Activated T-helper 1 cell treated with anti-CD3 and anti-CD28 coated beads, Interleukin-2, amount 50 U/mL, for 16 hours (primary cell): ENCODE measurements at regions not wholly inside any gene's neighbourhood (a gene's known extent, or its start where the extent isn't known, plus 50 kb on each side); places are given as distances from the start of the nearest gene placed in this dataset.
"Not testable (repeated sequence)": the region's sequence is repeated elsewhere in the genome, so short reads cannot be mapped to it uniquely, and the experiment has no call there.

Source experiments
- DNase-seq, 2 donors: peaks; one replicate each; pipeline ENCODE4 v3.0.0-alpha.2; 2020; ENCODE audit warnings: low read depth in 1 of 2, low spot score in 1 of 2

DNA sequence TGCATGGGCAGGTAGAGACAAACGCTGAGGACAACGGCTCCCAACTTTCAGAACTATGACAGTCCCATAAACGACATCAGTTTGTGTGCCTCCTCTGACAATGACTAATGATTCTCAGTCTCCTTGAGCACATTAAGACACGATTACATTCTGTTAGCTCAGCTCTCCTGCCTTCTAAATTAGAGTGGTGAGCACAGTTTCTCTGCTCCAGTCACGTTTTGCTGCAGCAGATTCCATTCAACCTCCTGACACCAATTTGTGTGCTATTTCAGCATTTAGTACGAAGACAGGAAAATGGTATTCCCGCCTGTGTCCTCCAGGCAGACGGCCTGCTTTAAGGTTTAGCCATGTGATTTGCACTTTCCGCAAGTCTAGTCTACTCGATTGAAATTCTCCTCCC lies 458.4 kb upstream of the CFAP20DC start:
- no peak for DNase-seq

DNA sequence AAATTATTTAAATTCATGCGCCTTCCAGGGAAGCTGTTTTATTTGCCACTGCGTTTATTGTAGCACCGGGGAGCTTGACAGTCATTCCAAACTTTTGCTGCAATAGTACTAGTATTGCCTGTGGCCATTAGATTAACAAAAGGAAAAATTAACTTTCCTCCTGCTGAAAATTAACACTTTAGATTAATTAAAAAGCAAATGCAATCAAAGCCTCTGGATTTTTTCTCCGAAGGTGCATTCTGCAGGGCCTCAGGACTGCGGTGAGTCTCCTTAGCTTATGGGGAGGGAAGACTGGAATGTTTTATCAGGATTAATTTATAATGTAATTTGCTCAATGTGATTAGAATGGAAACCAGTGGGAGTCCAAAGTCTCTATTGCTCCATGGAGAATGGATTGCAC lies 456.4 kb upstream of the CFAP20DC start:
- DNase-seq = no peak

DNA sequence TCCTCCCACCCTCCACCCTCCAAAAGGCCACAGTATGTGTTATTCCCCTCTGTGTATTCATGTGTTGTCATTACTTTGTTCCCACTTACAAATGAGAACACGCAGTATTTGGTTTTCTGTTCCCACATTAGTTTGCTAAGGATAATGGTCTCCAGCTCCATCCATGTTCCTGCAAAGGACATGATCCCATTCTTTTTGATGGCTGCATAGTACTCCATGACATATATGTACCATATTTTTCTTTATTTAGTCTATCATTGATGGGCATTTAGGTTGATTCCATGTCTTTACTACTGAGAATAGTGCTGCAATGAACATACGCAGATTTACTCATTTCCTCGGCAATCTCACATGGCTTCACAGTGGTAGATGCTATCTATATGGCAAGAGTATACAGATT lies 453.6 kb upstream of the CFAP20DC start:
- no peak for DNase-seq

DNA sequence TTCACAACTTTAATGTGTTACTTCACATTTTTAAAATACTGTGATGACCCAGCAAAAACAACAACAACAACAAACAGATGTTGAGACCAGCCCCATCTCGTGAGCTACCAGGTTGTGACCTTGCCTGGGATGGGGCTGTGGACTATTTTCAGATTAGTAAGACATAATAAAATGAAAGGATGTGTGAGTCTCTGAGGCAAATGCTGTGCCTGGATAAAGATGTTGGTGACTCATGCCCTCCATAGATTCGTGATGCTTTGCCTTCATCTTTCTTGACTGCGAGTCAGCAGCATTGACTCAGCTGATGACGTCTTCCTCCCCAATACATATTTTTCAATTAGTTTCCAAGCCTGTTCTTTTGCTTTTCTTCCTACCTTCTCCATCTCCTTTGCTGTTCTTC lies 453.0 kb upstream of the CFAP20DC start:
- no peak for DNase-seq

DNA sequence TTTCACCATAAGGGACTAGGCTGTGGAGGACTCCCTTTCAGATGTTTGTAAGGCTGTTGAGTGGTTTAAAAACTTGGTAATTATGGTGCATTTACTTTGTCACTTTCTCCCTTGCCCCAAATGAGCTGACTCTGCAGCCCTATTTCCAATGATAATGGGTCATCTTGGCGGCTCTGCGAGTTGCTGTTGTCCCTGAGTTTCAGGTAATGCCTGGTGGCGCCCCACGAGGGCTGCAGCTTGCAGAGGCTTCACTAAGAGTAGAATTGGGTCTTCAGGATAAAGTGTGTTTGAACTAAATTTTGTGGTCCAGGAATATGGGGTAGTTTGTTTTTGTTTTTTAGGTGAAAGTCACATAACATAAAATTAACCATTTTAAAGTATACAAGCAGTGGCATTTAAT lies 450.1 kb upstream of the CFAP20DC start:
- no peak for DNase-seq

DNA sequence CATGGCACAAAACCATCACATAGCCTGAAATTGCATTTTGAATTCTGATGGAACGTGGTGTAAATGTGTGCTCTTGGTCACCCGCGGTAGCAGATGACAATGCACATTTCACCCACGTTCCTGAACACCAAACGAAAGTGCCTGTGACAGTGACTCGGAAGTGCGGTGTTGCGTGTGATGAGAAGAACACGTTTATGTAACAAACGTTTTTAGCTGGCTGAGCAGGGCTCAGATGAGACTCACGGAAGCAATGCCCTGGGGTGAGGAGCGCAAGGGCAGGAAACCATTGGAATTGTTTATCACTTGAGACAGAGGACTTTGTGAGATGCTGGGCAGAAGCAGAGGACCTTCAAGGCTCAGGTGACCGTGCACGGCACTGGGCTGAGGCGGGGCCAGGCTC lies 449.2 kb upstream of the CFAP20DC start:
- DNase-seq = no peak

DNA sequence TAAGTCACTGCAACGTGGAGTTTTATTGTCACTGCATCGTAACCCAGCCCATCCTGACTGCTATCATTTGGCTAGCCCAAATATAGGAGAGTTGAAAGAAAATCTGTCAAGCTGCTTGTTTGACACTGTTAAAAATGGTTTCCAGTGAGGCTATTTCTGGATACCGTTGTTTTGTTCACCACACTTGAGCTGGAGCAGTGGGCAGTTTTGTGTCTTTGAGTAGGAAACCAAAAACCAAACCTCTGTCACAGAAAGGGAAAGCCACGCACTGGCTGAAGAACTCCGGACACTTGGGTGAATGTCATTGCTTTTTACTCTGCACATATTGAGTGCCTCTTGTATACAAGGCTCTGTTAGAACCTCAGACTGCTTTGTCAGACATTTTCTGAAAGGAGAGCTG lies 446.4 kb upstream of the CFAP20DC start:
- no peak for DNase-seq

DNA sequence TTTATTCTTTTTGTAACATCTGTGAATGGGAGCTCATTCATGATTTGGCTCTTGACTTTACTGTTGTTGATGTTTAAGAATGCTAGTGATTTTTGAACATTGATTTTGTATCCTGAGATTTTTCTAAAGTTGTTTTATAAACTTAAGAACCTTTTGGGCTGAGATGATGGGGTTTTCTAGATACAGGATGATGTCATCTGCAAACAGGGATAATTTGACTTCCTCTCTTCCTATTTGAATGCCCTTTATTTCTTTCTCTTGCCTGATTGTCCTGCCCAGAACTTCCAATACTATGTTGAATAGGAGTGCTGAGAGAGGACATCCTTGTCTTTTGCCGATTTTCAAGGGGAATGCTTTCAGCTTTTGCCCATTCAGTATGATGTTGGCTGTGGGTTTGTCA lies 445.1 kb upstream of the CFAP20DC start:
- not testable (repeated sequence) for DNase-seq

DNA sequence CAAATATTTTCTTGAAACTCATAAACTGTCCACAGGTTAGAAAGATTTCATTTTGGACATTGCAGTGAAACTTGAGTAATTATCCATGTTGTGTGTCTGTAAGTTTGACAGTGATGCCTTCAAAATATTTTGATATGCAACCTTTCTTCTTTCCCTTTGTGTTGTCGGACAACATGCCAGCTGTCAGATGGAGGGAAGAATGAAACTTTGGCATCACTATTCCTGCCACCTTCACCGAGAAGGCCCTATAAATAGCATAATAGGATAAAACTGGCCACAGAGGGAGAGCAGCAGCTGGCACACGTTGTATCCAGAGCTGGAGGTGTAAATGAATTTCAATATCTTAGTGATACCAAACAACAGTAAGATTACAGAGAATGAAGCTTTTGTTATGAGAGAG lies 436.7 kb upstream of the CFAP20DC start:
- no peak for DNase-seq

DNA sequence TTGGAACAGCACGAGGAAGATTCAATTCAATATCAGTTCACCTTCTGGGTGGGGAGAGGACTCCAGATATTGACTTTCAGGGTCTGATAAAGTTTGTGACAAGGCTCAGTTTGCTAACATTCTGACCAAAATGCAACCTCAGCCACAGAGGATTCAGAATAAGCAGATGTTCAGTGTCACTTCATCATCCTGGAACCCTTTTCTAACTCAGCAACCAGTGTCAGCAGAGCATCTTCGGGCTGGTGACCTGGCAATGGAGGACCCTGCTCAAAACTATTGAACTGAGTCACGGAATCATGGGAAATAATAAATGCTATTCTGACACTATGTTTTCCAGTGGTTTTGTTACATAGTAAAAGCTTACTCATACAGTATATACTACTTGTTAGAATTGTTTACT lies 433.4 kb upstream of the CFAP20DC start:
- DNase-seq = no peak

DNA sequence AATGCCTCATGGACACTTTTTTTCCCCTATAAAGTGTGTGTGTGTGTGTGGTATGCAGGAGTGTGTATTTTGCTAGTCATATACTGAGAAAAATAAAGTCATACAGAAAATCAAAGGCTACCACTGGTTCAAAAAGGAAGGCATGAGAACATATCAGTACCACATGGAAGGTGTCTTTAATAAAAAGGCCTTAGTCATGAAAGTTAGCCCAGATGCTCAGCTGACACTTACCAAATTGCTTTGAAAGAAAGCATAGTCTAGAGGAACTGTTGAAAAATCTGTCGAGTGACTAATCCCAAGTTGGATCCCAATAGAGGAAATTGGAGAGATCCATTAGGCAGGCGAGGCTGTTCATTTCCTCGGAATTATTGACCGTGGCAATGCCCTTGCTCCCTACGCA lies 432.9 kb upstream of the CFAP20DC start:
- DNase-seq = no peak

DNA sequence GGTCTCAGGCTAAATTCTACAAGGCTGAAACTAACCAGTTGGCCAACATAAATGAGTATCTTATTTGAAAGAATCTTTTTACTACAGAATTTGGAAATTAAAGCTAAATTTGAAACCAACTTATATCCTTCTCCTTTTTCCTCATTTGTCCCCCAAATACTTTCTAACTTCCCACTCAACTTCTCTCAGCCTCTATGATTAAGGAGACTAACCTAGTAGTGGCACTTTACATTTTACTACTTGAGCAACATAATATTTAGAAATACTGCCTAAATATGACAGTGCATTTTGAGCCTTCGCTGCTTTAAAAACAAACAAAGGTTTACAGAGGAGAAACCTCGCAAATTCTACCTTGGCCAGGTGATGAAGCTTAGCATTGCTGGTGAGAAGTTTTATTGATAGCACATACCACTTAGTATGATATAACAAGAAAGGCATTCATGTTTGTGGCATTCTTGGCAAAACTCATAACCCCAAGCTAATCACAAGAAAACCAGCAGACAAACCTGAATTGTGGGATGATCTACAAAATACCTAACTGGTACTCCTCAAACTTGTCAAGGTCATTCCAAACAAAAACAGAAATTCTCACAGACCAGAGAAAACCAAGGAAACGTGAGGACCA lies 432.1 kb upstream of the CFAP20DC start:
- DNase-seq = no peak

DNA sequence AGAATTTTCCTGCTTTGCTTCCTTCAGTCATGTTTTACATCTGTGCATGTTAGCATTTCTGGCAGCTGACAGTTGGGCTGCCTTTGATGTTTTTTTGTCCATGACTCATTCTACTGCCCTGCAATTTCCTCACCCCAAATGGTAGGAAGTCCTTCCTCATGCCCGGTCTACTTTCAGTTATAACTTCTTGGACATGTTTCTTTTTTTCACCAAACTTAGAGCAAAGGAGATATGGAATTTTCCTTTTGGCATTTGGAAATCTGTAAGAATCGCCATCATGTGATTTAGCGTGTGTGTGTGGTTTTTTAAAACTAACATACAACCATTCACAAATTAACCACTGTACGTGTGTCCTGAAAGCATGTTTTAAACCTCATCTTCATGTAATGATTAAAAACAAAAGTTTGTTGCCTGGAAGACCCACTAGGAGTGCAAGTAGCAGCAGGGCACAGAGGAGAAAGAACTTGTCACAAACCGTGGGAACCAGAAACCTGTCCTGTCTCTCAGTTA lies 430.7 kb upstream of the CFAP20DC start:
- no peak for DNase-seq

DNA sequence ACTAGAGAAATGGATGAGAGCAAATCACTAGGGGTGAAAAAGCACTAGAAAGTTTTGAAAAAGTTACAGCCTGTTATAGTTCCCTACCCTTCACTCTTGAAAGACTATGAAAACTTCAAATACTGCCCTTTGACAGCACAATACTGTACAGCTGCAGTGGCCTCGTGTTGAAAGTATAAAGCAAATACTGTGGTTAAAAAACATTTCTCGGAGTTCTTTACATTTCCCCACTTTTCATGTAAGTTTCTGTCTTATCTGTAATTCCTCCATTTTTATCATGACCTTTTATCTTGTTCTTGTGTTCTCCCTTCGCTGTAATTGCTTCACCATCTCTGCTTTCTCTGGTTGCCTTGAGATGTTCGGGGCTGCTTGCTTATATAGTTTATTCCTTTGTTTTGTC lies 423.8 kb upstream of the CFAP20DC start:
- no peak for DNase-seq

DNA sequence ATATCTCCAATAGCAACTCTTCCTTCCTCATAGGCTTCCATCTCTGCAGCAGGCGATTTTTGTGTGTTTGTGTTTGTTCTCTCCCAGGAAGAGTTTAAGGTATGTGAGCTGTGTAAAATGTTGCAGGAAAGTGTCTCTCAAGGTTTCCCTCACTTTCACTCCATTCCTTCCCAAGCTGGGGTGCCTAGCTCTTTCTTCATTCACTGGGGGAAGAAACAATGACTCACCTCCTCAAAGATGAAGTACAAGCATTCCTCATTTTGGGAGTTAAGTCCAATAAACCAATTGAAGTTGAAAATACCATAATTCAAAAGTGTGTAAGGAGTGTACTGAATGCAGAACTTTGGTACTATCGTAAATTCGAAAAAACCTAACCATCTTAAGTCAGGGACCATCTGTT lies 422.7 kb upstream of the CFAP20DC start:
- no peak for DNase-seq

DNA sequence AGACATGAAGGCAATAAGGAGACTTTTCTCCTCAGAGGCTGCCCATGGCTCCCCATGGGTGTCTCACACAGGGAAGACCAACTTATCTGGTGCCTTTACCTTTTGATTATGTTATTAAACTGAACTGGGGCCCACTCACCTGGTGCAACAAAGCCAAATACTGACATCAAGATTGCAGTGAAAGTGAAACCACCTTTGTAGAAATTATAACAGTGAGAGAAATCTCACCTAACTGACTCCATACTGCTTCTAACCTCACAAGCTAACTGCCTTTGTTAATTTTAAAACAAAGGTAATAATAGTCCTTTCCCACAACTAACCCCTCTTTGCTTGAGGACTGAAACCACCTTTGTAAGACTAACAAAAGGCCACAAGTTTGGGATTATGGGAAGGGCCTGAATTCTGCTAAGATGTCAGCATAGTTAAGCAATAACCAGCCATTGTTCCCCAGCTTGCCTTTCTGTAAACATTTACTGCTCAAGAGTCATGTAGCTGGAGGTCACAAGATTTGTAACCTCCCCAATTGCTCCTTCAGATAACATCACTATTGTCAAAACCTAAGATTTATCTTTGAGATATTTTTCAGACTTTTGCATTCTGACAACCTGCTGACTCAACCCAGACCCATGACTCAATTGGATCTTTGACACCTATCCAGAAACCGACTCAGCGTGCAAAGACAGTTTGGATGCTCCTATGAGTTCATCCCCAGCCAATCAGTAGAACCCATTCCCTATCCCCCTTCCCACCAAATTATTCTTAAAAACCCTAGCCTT lies 420.3 kb upstream of the CFAP20DC start:
- DNase-seq = no peak

DNA sequence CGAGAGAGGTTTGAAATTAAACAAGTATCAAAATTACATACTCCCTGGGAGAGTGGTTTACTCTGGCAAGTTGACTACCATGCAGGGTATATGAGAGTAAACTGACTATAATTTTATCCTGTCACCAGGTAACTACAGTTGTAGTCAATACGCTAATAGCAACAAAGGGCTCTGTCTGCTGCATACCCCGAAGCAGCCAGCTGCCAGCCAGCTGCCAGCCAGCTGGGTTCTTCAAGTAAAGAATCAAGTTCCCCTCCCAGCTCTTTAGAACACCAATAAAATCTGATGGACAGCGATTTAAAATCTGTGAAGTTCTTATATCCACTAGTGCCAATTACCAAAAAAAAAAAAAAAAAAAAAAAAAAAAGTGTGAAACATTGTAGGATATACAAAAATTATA lies 417.7 kb upstream of the CFAP20DC start:
- DNase-seq = no peak

DNA sequence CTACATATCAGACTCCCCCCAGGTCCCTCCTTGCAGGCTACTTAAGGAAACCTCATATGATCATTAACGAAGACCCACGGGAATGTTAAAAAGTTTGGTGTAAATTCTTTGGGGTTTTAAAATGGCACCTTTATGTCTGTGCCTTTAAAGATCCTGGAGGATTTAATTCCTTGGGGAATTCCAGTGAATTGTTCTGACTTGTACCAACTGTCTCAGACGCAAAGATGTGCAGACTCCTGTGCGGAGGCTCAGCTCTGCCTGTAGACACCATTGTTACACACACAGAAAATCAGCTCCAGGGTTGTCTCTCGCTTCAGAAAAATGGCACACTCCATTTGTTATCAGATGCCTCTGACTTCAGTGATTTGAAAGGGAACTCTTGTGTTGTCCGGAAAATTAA lies 414.4 kb upstream of the CFAP20DC start:
- no peak for DNase-seq

DNA sequence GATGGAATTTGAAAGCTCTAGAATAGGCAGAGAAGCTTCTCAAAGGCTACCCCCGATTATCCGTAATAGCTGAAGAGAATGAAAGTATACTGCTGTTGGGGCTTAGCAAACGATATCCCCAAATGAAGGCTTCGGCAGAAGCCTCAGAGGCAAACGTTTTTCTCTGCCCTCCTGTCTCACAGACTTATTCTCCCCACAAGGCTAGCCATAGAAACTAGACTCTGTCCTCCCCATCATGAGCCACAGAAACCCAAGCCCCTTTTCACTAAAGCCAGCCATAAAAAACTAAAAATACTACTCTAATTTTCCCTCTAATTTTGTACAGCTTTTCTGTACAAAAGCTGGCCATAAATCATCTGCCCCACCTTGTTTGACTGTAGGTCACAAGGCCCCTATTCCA lies 413.4 kb upstream of the CFAP20DC start:
- DNase-seq = no peak

DNA sequence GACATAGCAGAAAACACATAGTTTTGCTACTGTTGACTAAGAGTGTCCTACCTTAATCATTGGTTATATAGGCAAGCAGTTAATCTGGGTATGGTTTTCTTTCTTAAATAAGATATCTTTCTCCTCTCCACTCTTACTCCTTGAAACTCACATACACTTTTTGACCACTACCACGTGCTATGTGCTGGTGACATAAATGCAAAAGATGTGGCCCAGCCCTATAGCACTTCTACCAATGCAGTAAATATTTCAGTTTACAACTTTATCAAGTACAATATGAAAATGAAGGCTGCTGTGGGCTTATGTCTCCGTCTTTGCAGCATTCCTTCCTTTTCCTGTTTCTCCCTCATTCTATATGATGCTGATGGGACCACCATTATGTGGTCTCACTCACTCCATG lies 410.2 kb upstream of the CFAP20DC start:
- no peak for DNase-seq

DNA sequence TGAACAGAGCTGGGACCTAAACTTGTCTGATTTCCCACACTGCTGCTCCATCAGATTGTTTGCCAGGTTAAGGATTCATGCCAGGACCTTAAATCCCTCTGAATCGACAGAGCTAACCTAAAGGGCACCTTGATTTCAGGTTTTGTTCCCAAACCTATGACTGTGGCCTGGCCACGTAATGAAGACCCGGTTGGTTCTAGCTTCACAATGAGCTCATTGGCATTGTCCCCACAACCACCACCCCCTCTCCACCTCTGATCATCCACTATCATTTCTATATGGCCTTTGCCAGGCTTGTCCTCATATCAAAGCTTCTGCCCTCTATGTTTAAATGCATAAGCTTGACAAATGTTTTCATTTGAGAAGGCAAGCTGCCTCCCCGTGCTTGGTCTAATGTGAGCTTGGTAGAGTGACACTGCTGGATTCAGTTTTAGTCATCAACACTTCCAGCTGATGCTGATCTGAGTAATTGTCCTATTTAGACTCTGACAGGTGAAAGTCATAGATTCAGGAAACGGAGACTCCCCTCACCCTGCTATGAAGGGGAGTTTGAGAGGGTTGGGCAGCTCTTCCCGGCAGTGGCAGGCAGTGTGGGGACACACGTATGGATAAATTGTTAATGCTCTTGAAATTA lies 407.1 kb upstream of the CFAP20DC start:
- DNase-seq = no peak
